ENCODE measurements at regions not wholly inside any gene's neighbourhood (a gene's known extent, or its start where the extent isn't known, plus 50 kb on each side); places are given as distances from the start of the nearest gene placed in this dataset.
A peak's percentile ranks its signal among the peaks of the same experiment; 100 is the strongest.

DNA sequence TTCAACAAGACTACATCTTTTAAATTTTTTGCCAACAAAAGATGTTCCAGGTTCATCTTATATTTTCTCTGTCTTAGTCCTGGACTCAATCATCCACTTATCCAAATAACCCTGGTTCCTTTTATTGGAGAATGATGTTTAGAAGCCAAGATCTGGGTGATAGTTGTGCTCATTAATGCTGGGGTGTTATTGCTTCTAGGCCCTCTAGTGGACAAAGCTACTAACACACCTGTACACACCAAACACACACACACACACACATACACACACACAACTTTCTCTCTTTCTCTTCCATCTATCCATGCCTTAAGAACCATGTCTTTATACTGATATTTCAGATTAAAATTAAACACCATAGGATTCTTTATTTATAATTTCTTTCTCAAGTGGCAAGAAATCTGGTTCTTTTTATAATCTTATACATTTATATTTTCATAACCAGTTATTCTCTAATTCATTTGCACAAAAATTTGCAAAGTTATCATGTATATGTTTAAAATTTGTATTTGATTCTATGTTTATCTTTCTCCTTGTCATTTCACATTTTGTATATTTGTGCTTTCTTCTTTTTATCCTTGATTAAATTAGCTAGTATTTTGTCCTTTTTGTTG lies 179.1 kb upstream of the SMIM23 start:
- peak in 1 of 3 experiments; percentile 14 for DNase-seq

DNA sequence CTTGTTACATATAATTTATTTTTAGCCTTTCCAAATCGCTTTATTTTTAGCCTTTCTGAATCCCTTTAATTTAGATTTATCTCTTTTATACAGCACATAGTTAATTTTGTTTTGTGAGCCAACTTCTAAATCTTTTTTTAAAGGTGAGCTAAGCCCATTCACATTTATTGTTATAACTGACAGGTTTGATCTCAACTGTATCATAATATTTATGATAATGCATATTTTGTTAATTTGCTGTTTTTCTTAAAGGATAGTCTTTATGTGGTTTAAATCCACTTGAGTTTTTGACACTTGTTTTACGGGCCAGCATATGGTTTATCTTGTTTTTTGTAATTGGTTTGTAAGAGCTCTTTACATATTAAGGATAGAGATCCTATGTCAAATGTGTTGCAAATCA lies 177.8 kb upstream of the SMIM23 start:
- no peak for DNase-seq

- no peak for DNase-seq
Measured at GRCh38 chr5:171609806-171610452, 175.7 kb upstream of the SMIM23 start.

GRCh38 chr5:171610686-171611085 lies 174.9 kb upstream of the SMIM23 start:
- peak in 1 of 3 experiments; percentile 34 for DNase-seq

DNA sequence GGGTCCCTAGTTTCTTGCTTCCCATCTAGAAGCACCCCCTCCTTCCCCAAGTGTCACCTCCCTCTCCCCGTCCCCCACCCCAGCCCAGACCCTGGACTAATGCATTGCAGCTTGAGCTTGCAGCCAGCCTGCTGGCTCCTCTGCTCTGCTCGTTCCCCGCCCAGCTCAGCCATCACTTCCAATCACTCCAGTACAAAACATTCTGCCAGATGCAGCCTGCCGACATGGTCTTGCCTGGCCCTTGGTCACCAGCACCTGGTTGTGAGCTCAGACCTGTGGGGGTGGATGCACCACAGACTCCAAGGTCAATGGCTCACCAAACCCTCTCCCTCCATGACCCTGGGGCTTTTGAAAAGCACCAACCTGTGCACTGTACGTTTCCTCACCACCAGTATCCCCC lies 172.9 kb upstream of the SMIM23 start:
- DNase-seq, result no peak

- DNase-seq, result no peak
Measured at GRCh38 chr5:171614511-171614910, 171.1 kb upstream of the SMIM23 start.

GRCh38 chr5:171614971-171615653 lies 170.5 kb upstream of the SMIM23 start:
- no peak for DNase-seq

- DNase-seq, result no peak
Measured at GRCh38 chr5:171615705-171616640, 169.6 kb upstream of the SMIM23 start.

DNA sequence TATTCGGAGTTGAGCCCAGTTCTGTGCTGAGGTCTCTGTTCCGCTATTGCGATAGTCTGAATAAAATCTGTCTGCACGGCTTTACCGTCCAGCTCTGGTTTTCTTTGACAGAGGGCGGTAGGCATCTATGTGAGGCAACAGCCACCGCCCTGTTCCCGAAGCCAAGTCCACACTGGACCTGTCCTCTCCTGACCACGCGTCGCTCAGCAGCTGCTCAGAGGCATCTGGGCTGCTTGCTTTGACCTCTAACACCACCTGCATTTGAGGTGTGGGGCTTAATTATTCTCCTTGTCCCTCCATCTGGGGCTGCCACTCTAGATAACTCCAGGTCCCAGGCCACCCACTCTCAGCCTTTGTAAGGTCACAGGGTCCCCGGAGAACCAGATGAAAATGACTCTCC lies 168.4 kb upstream of the SMIM23 start:
- no peak for DNase-seq

- no peak for DNase-seq
Measured at GRCh38 chr5:171617817-171618591, 167.6 kb upstream of the SMIM23 start.

DNA sequence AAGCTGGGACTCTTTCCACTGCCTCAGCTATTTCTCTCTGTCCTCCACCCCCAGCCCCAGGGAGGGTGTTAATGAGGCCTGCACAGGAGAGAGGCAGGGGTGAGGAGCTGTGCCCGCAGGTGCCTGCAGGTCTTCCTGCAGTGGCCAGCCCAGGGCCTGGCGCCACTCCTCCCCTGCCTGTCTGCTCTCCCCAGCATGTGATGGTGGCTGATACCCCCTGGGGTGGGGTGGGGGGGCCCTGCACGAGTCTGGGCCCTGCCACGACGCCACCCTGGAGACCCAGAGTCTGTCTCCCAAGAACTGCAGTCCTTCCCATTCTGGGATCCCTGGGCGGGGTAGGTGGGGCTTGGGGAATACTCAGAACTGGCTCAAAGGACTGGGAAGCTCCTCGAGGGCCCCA lies 166.4 kb upstream of the SMIM23 start:
- DNase-seq, result no peak

- DNase-seq, result no peak
Measured at GRCh38 chr5:171619744-171620143, 165.9 kb upstream of the SMIM23 start.

- DNase-seq, result no peak
Measured at GRCh38 chr5:171622010-171622409, 163.6 kb upstream of the SMIM23 start.

GRCh38 chr5:171623107-171623506 lies 162.5 kb upstream of the SMIM23 start:
- no peak for DNase-seq

GRCh38 chr5:171623551-171624097 lies 162.0 kb upstream of the SMIM23 start:
- DNase-seq, result no peak

DNA sequence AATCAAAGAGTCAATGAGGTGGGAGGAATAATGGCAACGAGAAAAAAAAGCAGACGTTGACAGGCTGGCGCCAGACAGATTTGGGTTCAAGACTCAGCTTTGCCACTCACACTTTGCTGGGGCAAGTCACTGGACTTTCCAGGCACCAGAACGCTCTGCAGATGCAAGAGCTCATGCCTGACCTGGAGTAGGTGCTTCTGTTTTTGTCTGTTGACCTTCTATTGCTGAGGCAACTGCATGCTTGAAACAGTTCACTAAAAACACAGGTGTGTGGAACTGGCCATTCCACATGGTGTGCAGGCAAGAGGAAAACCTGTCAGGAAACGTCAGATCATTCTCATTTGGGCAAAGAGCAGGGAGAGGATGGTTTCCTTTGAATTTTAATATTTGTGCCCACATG lies 161.2 kb upstream of the SMIM23 start:
- peak in 1 of 3 experiments; percentile 3 for DNase-seq

- no peak for DNase-seq
Measured at GRCh38 chr5:171625646-171626045, 160.0 kb upstream of the SMIM23 start.

DNA sequence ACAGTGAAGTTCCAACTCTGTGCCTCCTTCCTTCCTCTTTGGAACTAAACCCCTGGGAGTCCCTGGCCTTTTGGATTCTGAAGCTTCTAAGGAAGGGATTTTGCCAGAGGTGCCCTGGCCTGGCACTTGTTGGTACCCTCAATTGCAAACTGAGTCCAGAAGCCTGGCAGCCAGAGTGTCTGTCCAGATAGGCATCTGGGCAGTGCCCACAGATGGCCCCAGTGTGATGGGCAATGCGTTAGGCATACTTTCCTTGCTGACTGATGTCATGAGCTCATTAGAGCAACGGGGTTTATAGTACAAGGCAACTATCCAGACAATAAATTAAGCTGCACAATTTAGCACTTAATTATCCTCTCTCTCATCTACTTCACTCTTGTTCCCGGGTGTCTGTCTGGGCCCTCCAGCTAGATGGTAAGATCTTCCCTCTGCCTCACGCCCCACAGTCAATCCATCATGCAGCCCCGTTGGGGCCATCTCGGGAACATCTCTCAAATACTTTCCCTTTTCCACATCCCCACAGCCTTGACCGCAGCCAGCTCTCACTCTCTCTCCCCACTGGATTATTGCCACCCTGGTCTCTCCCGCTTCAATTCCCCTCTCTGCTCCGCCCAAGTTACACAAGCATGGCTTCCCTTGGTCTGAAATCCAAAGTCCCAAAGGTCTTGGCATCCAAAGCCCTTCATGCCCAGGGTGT lies 157.5 kb upstream of the SMIM23 start:
- no peak for DNase-seq

GRCh38 chr5:171628633-171628974 lies 157.0 kb upstream of the SMIM23 start:
- DNase-seq, result no peak

GRCh38 chr5:171629221-171629620 lies 156.4 kb upstream of the SMIM23 start:
- no peak for DNase-seq

DNA sequence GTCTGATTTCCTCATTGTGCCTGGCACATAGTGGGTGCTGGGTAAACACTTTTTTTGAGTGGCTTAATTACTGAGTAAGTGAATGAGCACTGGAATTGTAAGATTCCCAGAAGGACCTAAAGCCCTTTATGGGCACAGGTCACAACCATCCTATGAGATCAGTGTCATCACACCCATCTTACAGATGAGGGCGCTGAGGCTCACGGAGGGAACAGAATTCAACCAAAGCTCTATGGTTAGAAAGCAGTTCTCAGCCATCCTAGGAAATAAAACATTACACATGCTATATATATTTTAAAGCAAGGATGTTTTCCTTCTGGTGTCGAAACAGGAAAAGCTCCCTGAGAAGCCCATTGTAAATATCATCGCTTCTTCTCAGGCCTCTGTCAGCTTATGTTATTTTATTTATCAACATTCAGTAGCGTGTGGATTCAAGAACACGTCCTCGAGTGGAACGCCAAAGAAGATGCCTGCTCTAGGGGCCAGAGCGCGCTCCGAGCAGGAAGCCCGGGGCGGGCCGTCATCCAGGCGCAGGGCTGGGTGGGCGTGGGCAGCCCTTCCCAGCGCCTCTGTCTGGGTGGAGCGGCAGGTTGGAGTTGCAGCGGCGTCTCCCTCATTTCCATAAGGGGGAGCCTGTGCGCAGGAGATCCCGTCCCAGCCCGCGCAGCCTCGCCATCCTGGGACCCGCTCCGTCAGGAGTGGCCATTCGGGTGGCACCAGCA lies 155.8 kb upstream of the SMIM23 start:
- peak in 2 of 3 experiments; percentile 12 to 53 for DNase-seq
